ENCODE measurements at regions not wholly inside any gene's neighbourhood (a gene's known extent, or its start where the extent isn't known, plus 50 kb on each side); places are given as distances from the start of the nearest gene placed in this dataset.

DNA sequence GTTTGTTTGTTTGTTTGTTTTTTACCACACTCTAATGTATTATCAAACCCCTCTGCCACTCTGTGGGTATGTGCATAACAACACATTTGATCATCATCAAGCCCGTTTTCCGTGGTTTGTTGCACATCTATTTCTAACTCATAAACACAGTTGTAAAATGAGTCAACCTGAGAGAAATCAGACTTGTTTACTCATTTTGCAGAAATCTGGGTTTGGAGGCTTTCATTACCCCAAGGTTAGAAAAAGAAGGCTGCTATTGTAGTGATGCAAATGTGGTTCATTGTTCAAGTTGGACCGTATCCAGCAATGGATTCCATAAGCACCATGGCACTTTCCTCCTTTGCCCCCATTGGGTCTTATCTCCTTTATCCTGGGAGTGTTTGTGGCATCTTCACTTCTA, 353.2 kb upstream of the SOX2 start:
- WGBS (ENCODE audit: insufficient coverage): no CpG with 5 or more reads among the region's 3 CpGs
- Histone ChIP-seq H3K36me3 (ENCODE audit: control insufficient read depth, insufficient read depth, low read length) (no peaks in the 10 kb centered on the region), H3K9me3 (replicated peaks; ENCODE audit: control insufficient read depth, low read depth, low read length) (no peaks in the 10 kb centered on the region), H3K4me1 (ENCODE audit: control insufficient read depth, insufficient read depth, low read length) (no peaks in the 10 kb centered on the region), H3K27ac (ENCODE audit: low read length) (no peak overlapping the region), H3K4me3 (ENCODE audit: low read length) (no peak overlapping the region), H3K27me3 (ENCODE audit: control insufficient read depth, insufficient read depth, low read length) (no peaks in the 10 kb centered on the region)
- DNase-seq: no peak

DNA sequence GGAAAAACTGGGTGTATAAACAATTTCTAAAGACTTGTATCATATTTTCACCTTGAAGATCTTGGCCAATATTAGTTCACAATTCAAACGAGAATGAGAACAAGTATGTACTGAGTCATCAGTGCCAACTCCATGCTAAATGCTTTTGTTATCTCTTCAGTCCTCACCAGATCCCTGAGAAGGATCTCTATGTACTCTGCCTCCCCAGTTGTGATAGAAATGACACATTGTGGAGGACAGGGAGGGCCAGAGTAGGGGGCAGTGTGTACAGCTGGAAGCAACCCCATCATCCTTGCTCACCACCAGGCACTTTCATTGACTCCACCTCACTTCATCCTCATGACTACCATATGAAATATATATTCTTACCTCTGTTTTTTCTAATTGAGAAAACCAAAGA, 353.7 kb upstream of the SOX2 start:
- H3K9me3 ChIP-seq (replicated peaks; ENCODE audit: control insufficient read depth, low read depth, low read length): no peaks in the 10 kb centered on the region
- H3K36me3 ChIP-seq (ENCODE audit: control insufficient read depth, insufficient read depth, low read length): no peaks in the 10 kb centered on the region
- no peak overlapping the region for H3K27ac ChIP-seq (ENCODE audit: low read length)
- no peak overlapping the region for H3K4me3 ChIP-seq (ENCODE audit: low read length)
- WGBS (ENCODE audit: insufficient coverage): no CpG with 5 or more reads among the region's 1 CpG
- no peak for DNase-seq
- no peaks in the 10 kb centered on the region for H3K27me3 ChIP-seq (ENCODE audit: control insufficient read depth, insufficient read depth, low read length)
- no peaks in the 10 kb centered on the region for H3K4me1 ChIP-seq (ENCODE audit: control insufficient read depth, insufficient read depth, low read length)

DNA sequence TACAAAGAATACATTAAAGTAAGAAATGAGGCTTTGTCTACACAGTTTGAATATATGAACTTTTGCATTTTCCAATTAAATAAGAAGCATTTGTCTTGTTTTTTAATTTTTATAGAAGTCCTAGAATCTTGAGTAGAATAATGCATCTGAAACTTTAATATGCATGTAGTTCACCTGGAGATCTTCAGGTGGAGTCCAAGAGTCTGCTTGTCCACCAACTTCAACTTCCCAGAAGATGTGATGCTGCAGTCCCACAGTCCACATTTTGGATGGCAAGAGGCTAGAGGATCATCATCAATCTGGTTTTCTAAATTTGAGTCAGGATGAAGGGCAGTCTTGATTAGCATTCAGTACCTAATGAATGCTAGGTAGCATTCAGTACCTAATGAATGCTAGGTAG, 357.6 kb upstream of the SOX2 start:
- no peak for DNase-seq
- Histone ChIP-seq H3K27me3 (ENCODE audit: control insufficient read depth, insufficient read depth, low read length) (no peaks in the 10 kb centered on the region), H3K4me1 (ENCODE audit: control insufficient read depth, insufficient read depth, low read length) (no peaks in the 10 kb centered on the region), H3K27ac (ENCODE audit: low read length) (no peak overlapping the region), H3K36me3 (ENCODE audit: control insufficient read depth, insufficient read depth, low read length) (no peaks in the 10 kb centered on the region), H3K9me3 (replicated peaks; ENCODE audit: control insufficient read depth, low read depth, low read length) (no peaks in the 10 kb centered on the region), H3K4me3 (ENCODE audit: low read length) (no peak overlapping the region)

DNA sequence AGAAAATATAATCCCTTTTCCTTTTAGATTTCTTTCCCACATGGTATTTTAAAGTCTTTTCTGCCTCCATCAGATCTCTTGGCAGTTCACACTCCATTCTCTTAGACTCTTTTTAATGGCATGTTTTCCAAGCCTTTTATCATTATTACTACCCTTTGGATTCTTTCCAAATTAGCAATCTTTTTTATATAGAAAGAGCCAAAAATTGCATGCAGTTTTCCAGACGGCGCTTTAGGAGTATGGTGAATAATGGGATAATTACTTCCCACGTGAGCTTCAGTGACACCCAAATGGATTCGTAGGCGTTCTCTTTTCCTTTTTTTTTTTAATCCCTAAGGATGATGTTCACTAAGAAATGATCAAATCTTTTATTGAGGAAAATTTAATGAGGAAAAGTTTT, 354.8 kb upstream of the DNAJC19 start:
- no peak overlapping the region for H3K27ac ChIP-seq (ENCODE audit: low read length)
- no peak for DNase-seq
- no CpG with 5 or more reads among the region's 5 CpGs for WGBS (ENCODE audit: insufficient coverage)

DNA sequence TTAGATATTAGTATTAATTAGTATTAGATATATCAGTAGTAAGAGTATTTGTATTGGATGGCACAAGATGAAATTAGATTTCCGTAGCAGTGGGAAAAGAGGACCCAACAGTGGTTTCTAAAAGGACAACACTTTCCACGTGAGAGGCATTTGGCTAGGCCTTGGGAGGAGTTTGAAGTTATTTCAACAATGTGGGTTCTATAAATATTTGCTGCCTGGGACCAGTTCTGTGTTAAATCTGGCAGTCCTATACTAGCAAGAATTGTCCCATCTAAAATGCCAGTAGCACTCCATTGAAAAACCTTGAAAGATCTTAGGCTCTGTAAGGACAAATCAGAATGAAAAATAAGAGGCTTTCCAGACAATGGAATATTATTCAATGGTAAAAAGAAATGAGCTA, 347.1 kb upstream of the DNAJC19 start:
- H3K36me3 ChIP-seq (ENCODE audit: control insufficient read depth, insufficient read depth, low read length): no peaks in the 10 kb centered on the region
- no peak overlapping the region for H3K27ac ChIP-seq (ENCODE audit: low read length)
- H3K27me3 ChIP-seq (ENCODE audit: control insufficient read depth, insufficient read depth, low read length): no peaks in the 10 kb centered on the region
- 60% methylated on average over 2 of the region's 2 CpGs for WGBS (ENCODE audit: insufficient coverage)
- no peak for DNase-seq
- H3K4me3 ChIP-seq (ENCODE audit: low read length): no peak overlapping the region
- no peaks in the 10 kb centered on the region for H3K4me1 ChIP-seq (ENCODE audit: control insufficient read depth, insufficient read depth, low read length)
- H3K9me3 ChIP-seq (replicated peaks; ENCODE audit: control insufficient read depth, low read depth, low read length): no peaks in the 10 kb centered on the region

More for the DNA sequence above, 354.8 kb upstream of the DNAJC19 start:
- no peaks in the 10 kb centered on the region for H3K27me3 ChIP-seq (ENCODE audit: control insufficient read depth, insufficient read depth, low read length)
- no peak overlapping the region for H3K4me3 ChIP-seq (ENCODE audit: low read length)
- H3K4me1 ChIP-seq (ENCODE audit: control insufficient read depth, insufficient read depth, low read length): no peaks in the 10 kb centered on the region
- H3K36me3 ChIP-seq (ENCODE audit: control insufficient read depth, insufficient read depth, low read length): no peaks in the 10 kb centered on the region
- no peaks in the 10 kb centered on the region for H3K9me3 ChIP-seq (replicated peaks; ENCODE audit: control insufficient read depth, low read depth, low read length)

DNA sequence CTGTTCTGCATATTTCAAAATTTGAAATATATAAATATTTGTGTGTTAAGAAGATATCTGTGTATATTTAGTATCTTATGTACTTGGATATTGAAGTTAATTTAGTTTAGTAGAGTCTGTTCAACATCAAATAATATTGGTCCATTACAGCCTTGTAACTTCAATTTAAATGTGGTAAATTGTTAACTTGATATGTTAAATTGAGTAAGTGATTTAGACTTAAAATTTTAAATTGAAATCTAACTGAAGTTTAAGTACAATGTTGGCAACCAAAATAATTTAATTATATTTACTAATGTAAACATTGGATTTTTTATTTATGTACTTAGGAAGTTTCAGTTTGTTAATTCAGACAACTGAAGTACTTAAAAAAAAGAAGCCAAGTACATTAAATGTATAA, 343.9 kb upstream of the DNAJC19 start:
- no peaks in the 10 kb centered on the region for H3K9me3 ChIP-seq (replicated peaks; ENCODE audit: control insufficient read depth, low read depth, low read length)
- no peak for DNase-seq
- H3K4me1 ChIP-seq (ENCODE audit: control insufficient read depth, insufficient read depth, low read length): no peaks in the 10 kb centered on the region
- H3K27me3 ChIP-seq (ENCODE audit: control insufficient read depth, insufficient read depth, low read length): no peaks in the 10 kb centered on the region
- no peak overlapping the region for H3K4me3 ChIP-seq (ENCODE audit: low read length)
- H3K36me3 ChIP-seq (ENCODE audit: control insufficient read depth, insufficient read depth, low read length): no peaks in the 10 kb centered on the region
- no peak overlapping the region for H3K27ac ChIP-seq (ENCODE audit: low read length)

DNA sequence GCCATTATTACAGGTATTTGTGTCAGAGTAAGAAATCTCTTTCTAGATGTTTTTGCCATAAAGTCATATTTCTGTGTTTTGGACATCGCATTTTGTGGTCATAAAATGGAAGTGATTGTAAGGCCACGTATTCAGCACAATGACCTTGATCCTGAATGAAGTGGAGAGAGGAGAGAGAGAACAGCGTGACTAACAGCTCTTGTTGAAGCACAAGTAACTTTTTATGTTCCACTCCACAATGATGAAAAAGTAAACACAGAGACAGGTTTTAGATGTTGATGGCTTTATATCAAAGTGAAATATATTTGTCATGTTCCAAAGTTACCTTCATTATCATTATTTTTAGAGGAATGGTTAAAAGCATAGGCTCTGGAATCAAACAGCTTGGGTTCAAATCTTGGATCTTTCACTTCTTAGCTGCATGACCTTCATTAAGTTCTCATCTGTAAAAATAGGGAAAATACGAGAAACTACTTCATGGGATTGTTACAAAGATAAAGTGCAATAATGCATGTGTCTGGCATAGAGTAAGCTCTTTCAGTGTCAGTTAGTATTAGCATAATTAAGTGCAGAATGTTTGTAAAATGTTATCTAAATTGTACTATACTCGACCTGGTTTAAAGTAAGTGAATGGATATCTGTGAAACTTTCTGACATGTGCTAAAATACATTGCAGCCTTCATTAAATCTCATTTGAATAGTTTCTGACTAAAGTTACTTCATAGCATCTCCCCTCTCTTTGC, 341.5 kb upstream of the DNAJC19 start:
- Histone ChIP-seq H3K36me3 (ENCODE audit: control insufficient read depth, insufficient read depth, low read length) (no peaks in the 10 kb centered on the region), H3K27ac (ENCODE audit: low read length) (no peak overlapping the region), H3K27me3 (ENCODE audit: control insufficient read depth, insufficient read depth, low read length) (no peaks in the 10 kb centered on the region), H3K4me3 (ENCODE audit: low read length) (no peak overlapping the region), H3K9me3 (replicated peaks; ENCODE audit: control insufficient read depth, low read depth, low read length) (no peaks in the 10 kb centered on the region), H3K4me1 (ENCODE audit: control insufficient read depth, insufficient read depth, low read length) (no peaks in the 10 kb centered on the region)
- DNase-seq: no peak
- WGBS (ENCODE audit: insufficient coverage): 40% methylated on average over 1 of the region's 5 CpGs

DNA sequence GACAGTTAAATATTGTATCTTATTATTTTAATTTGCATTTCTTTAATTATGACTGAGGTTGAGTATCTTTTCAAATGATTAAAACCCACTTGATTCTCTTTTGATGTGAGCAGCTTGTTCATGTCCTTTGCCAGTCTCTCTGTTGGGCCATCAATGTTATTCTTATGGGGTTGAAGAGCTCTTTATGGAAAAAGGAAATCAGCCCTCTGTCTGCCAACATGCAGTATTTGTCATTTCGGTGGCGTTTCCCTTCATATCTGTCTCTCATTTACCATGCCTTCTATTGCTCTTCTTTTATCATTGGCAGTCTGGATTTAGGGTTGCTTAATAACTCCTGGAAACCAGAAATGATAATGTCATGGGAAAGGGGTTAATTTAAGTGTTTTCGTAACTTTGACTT, 340.7 kb upstream of the DNAJC19 start:
- DNase-seq: no peak
- Histone ChIP-seq H3K4me3 (ENCODE audit: low read length) (no peak overlapping the region), H3K9me3 (replicated peaks; ENCODE audit: control insufficient read depth, low read depth, low read length) (no peaks in the 10 kb centered on the region), H3K4me1 (ENCODE audit: control insufficient read depth, insufficient read depth, low read length) (no peaks in the 10 kb centered on the region), H3K27ac (ENCODE audit: low read length) (no peak overlapping the region), H3K36me3 (ENCODE audit: control insufficient read depth, insufficient read depth, low read length) (no peaks in the 10 kb centered on the region), H3K27me3 (ENCODE audit: control insufficient read depth, insufficient read depth, low read length) (no peaks in the 10 kb centered on the region)
- WGBS (ENCODE audit: insufficient coverage): no CpG with 5 or more reads among the region's 3 CpGs

DNA sequence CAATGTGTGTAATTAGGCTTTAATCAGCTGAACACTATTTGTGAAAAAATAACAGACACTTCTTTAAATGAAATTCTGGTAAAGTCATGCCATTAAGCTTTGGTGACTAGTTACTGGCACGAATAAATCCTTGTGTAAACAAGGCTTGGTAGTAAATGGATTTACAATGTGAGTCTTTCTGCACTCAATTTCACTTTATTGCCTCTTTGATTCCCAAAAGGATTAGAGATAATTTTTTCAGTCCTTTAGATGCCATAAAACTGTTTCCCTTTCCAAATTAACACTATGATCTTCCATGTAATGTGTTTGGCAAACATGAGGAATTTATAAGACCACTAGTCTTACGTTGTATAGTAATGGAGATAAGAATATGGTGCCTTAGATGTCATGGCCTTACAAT, 339.5 kb upstream of the DNAJC19 start:
- 0% methylated on average over 1 of the region's 2 CpGs for WGBS (ENCODE audit: insufficient coverage)
- Histone ChIP-seq H3K36me3 (ENCODE audit: control insufficient read depth, insufficient read depth, low read length) (no peaks in the 10 kb centered on the region), H3K27ac (ENCODE audit: low read length) (no peak overlapping the region), H3K4me1 (ENCODE audit: control insufficient read depth, insufficient read depth, low read length) (no peaks in the 10 kb centered on the region), H3K9me3 (replicated peaks; ENCODE audit: control insufficient read depth, low read depth, low read length) (no peaks in the 10 kb centered on the region), H3K27me3 (ENCODE audit: control insufficient read depth, insufficient read depth, low read length) (no peaks in the 10 kb centered on the region), H3K4me3 (ENCODE audit: low read length) (no peak overlapping the region)
- no peak for DNase-seq

DNA sequence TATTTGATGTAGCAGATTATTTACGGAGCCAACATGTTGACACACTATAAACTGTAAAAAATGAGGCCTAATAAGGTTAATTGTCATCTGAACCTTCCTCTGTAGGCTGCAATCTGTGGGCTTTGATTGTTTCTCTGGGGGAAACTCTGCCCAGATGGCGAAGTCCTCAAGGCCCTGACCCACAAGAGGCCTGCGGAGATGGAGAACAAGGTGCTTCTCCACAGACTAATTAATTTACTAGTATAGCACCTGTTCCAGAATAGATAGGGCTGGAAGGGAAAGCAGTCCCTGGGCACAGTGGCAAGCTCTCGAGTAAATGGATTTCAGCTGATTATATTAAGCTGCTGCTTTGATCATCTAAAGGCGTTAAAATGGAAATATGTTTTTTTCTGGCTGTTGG, 338.8 kb upstream of the DNAJC19 start:
- Histone ChIP-seq H3K4me3 (ENCODE audit: low read length) (no peak overlapping the region), H3K36me3 (ENCODE audit: control insufficient read depth, insufficient read depth, low read length) (no peaks in the 10 kb centered on the region), H3K9me3 (replicated peaks; ENCODE audit: control insufficient read depth, low read depth, low read length) (no peaks in the 10 kb centered on the region), H3K4me1 (ENCODE audit: control insufficient read depth, insufficient read depth, low read length) (no peaks in the 10 kb centered on the region), H3K27me3 (ENCODE audit: control insufficient read depth, insufficient read depth, low read length) (no peaks in the 10 kb centered on the region), H3K27ac (ENCODE audit: low read length) (no peak overlapping the region)
- no peak for DNase-seq
- no CpG with 5 or more reads among the region's 5 CpGs for WGBS (ENCODE audit: insufficient coverage)

DNA sequence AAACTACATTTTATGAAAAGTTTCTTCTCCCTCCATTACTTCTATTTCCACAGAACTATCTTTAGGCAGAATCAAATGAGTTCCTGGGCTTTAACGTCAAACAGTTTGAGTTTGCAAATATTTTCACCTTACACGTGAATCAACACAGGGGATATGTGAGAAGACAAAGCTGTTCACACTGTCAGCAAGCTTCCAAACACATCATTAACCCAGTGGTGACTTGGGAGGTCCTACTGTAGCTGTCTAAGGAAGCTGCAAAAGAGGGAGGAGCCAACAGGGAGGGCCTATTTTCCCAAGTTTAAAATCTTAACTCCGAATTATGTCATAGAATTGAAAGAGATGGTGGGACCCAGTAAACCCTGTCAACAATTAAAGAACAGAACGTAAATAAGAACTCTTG, 337.8 kb upstream of the DNAJC19 start:
- H3K4me1 ChIP-seq (ENCODE audit: control insufficient read depth, insufficient read depth, low read length): no peaks in the 10 kb centered on the region
- DNase-seq: no peak
- H3K27me3 ChIP-seq (ENCODE audit: control insufficient read depth, insufficient read depth, low read length): no peaks in the 10 kb centered on the region
- H3K27ac ChIP-seq (ENCODE audit: low read length): no peak overlapping the region
- no peak overlapping the region for H3K4me3 ChIP-seq (ENCODE audit: low read length)
- 100% methylated on average over 1 of the region's 4 CpGs for WGBS (ENCODE audit: insufficient coverage)
- H3K9me3 ChIP-seq (replicated peaks; ENCODE audit: control insufficient read depth, low read depth, low read length): no peaks in the 10 kb centered on the region
- H3K36me3 ChIP-seq (ENCODE audit: control insufficient read depth, insufficient read depth, low read length): no peaks in the 10 kb centered on the region

All from muscle of leg (tissue), 3 donors.